GM18502 (cell line): ENCODE measurements at regions not wholly inside any gene's neighbourhood (a gene's known extent, or its start where the extent isn't known, plus 50 kb on each side); places are given as distances from the start of the nearest gene placed in this dataset.
"Not testable (repeated sequence)": the region's sequence is repeated elsewhere in the genome, so short reads cannot be mapped to it uniquely, and the experiment has no call there.

Experiments used
- ATAC-seq: cut with Tn5 transposase; IDR thresholded peaks from one replicate; pipeline ENCODE4 v1.9.1; 2021; ENCODE audit warnings: mild to moderate bottlenecking; ENCODE audit not compliant: unreplicated experiment, poor library complexity

DNA sequence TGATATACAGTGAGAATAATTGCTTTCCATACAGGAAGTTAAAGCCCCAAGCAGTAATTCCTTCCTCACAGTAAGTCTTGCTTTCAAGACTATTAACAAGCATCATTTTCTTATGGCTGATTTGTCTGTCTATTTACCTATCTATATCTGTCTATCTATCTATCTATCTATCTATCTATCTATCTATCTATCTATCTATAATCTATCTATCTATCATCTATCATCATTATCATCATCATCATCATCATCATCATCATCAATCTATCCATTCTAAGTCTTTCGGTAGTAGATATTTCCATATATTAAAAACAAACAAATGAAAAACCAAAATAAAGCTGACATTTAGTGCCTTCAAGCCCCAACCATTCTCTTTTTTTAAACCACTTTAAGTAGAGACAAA lies 224.4 kb upstream of the RXFP2 start:
- ATAC-seq, result no peak

DNA sequence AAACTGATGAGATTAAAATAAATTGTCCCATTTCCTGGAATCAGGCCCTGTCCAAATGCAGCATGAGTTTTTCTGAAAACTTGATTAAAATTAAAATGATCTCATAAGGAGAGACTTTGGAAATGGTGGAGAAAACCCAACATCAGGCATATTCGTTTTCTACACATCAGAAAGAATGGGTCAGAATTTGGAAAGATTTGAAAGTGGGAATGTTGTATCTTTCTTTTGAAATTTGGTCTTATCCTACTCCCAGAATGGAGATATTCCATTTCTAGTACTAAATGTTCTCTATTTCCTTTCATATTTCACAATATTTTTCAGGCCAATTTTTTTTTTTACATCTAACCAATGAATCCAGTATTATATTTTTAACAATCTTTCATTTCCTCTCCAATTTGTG lies 223.9 kb upstream of the RXFP2 start:
- ATAC-seq, result no peak

DNA sequence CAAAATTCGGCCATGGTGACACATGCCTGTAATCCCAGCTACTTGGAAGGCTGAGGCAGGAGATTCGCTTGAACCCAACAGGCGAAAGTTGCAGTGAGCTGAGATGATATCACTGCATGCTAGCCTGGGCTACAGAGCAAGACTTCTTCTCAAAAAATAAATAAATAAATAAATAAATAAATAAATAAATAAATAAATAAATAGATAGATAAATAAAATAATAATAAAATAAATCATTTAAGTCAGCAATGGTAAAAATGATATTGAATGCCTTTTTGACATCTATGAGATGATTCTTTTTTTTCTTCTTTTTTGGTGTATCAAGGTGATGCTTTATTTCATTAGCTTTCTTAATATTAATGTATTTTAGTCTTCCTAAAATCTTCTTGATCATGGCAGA lies 221.7 kb upstream of the RXFP2 start:
- no peak for ATAC-seq

DNA sequence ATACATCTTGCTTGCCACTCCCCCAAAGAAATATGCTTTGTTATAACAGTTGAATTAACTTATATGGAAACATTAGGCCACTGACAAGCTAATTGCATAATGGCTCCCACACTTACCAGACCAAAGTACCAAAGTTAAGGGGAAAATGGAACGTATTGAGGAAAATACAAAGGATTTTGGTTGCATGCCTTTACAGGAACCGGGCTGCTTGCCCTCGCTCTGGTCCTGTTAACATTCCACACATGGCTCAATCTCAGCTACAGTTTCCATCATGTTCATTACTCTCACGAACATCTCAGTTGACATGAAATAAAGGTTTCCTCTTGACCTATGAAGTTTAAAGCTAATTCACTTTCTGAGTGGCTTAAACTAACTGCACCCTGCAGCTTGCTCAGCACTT lies 220.7 kb upstream of the RXFP2 start:
- ATAC-seq, result no peak

DNA sequence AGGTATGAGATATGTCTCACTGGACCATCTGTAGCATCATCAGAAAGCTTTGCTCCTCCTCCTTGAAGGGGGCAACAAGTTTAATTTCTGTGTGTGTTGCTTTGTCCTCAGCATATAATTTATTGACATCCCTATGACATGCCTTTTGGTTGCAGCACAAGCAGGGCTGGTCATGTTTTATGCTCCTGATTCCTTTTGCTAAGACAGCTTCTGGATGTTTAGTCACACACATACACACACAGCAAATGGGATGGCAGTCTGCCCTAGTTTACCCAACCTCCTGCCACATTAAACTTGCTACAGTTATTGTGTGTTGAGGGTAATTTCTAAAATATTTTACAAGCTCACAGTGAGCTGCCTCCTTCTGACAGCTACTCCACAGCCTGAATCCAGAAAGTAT lies 217.9 kb upstream of the RXFP2 start:
- no peak for ATAC-seq

DNA sequence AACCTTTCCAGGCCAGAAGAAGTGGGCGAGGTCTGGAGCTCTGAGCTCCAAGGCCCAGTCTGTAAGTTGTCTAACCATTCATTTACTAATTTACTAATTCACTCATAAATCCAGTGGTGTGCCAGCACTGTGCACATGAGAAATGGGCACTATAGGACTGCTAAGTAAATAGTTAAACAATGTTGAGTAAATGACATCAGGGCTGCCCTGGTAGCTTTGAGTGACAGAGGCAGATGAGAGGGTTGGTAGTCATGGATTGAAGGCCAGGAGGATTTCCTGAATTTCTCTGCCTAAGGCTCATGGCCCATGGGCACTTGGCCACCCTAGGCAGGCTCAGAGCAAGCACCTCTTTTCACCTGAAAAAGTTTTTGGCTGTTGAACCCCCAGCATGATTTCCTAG lies 216.9 kb upstream of the RXFP2 start:
- ATAC-seq, result no peak

DNA sequence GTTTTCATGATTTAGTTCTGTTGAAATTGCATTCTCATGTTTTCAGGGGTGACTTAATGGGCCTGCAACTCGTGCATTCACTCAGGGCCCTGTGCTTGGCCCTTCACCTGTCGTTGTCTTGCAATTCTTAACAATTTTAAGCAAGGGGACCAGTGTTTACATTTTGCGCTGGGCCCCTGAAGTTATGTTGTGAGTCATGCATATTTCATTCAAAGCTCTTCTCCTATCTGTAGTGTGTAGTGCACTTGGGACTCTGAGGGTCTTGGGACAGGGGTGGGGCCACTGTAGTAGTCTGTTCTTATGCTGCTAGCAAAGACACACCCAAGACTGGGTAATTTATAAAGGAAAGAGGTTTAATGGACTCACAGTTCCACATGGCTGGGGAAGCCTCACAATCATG lies 211.2 kb upstream of the RXFP2 start:
- no peak for ATAC-seq

DNA sequence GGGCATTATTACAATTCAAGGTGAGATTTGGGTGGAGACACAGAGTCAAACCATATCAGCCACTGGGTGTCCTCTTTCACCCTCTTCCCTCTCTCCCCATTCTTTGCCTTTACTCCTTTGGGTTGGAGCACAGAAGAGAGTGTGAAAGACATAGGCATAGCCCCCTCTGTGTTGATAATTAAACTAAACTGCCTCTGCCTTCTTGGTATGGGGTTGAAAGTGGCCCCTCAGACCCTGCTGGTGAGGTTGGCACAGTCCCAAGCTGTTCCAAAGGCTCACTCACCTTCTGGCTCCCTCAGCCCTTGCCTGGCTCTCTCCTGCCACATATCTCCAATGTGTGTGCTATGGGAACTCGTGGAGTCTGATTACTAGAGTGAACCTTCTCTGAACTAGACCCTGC lies 210.6 kb upstream of the RXFP2 start:
- no peak for ATAC-seq

DNA sequence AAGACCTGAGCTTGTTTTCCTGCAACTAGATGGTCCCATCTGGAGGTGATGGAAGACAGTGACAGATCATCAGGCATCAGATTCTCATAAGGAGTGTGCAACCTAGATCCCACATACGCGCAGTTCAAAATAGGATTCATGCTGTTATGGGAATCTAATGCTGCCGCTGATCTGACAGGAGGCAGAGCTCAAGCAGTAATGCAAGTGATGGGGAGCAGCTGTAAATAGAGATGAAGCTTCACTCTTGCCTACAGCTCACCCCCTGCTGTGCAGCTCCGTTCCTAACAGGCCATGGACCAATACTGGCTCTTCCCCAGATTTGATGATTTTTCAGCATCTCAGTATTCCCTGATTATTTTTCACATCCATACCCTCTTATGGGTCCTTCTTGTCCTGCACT lies 208.4 kb upstream of the RXFP2 start:
- no peak for ATAC-seq

DNA sequence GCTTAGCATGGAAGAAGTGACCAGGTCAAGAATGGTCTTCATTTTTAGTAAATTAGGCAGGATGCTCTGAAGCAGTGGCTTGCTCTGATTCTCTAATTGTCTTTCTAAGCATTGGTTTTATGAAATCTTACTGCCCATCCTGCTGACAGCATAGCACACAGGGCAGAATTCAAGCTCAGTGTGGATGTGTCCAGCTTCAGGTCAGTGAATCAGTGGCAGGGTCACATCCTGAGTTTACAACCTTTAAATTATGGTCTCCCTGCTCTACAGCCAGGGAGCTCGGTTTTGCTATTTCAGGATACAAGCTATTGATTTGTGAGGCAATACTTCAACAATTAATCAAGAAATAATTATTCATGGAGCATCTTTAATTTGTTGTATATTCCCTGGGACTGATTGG lies 202.3 kb upstream of the RXFP2 start:
- ATAC-seq, result no peak

DNA sequence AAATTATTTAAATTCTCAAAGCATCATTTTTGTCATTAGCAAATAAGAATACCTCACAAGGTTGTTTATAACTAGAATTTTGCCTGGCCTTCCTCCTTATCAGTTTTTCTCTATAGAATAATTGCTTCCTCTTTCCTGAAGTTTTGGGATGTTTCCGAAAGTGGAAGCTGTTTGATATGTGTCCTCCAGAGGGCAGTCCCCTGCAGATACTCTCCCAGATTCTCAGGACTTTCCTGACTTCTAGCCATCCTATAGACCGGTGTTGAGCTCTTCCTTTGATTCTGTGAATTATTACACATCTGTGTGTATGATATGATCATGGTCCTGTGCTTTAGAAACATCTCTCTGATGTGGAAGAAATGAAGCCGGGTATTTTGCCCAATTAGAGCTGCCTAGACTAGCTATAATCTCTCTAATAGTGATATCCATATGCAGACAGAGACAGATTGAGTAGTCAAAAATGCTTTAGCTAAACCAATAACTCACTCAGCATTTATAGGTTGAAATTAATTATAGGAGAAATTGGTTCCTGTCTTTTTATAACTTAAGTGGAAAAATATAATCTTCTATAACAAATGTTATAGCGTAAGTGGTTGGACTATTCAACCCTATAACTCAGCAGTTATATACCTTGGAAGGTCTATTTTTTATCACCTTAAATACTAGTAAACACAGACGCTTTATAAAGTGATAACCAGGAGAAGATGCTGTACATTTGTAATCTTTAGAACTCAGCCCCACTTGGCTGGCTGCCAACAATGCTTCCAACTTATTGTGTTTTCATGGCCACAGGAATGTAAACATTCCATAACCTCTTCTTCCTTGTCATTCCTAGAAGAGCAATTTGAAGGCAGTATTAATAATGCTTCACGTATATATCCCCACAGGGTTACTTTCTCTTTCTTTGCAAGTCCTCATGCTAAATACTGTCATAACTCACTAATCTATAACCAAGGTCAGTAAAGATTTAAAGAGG lies 201.0 kb upstream of the RXFP2 start:
- no peak for ATAC-seq

DNA sequence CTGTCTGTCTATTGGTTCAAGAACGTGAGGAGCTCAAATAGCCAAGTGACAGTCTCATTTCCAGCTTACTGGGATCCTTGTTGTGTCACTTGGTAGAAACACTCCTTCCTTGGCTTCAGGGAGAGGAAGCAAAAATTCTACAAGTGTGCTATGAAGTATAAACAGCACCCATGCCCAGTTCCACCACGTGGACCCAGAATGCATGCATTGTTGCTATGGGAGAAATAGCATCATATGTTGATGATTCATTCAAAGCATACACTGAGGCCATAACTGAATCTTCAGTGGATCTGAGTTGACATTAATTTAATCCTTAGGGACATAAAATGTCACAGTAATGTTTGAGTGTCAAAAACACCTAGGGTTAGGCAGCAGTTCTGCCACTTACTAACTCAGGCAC lies 199.0 kb upstream of the RXFP2 start:
- no peak for ATAC-seq

DNA sequence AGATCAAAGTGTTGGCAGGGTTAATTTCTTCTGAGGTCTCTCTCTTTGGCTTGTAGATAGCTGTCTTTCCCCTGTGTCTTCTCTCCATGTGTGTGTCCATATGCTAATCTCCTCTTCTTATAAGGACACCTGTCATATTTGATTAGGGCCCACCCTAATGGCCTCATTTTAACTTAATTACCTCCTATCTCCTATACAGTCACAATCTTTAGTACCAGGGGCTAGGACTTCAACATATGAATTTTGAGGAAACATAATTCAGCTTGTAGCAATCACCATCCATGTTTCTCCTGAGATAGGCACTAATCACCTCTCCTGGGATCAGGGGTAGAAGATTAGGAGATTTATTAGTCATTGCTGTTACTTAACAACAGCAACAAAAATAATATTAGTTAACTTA lies 196.1 kb upstream of the RXFP2 start:
- no peak for ATAC-seq

DNA sequence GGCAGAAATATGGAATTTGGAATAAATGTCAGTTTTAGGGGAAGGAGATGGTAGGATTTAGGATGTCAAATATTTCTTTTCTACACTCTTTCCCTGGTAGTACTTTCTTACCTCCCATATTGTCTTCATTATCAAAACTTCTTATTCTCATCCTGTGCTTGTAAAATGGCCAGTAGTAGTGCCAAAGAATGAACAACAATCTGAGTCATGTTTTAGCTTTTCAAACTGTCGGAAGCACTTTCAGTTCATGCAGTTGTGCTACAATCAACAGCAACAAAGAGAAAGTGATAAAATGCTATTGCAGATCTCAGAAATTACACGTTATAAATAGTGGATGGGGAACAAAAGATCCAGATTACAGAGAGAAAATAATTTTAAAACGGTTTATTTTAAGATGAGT lies 193.7 kb upstream of the RXFP2 start:
- no peak for ATAC-seq

DNA sequence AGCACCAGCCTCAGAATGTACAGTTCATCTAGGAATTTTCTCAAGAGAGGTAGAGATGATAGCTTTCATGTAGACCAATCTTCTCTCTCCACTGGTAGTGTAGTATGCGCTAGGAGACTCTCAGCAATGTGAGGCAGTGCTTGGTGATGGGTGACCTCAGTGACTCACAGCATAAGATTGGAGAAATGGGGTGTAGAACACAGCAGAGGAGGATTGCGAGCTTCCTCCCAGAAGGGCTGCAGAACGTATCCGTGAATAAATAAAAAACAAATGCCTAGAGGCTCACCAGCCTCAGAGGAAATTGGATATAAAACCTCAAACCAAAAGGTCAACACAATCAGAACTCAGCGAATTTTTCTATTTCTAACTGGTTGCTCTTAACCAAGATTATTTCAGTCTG lies 182.9 kb upstream of the RXFP2 start:
- ATAC-seq, result no peak

DNA sequence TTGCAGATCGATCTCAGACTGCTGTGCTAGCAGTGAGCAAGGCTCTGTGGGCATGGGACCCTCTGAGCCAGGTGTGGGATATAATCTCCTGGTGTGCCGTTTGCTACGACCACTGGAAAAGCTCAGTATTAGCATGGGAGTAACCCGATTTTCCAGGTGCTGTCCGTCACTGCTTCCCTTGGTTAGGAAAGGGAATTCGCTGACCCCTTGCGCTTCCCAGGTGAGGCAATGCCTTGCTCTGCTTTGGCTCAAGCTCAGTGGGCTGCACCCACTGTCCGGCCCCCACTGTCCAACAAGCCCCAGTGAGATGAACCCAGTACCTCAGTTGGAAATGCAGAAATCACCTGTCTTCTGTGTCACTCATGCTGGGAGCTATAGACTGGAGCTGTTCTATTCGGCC lies 155.1 kb upstream of the RXFP2 start:
- not testable (repeated sequence) for ATAC-seq

DNA sequence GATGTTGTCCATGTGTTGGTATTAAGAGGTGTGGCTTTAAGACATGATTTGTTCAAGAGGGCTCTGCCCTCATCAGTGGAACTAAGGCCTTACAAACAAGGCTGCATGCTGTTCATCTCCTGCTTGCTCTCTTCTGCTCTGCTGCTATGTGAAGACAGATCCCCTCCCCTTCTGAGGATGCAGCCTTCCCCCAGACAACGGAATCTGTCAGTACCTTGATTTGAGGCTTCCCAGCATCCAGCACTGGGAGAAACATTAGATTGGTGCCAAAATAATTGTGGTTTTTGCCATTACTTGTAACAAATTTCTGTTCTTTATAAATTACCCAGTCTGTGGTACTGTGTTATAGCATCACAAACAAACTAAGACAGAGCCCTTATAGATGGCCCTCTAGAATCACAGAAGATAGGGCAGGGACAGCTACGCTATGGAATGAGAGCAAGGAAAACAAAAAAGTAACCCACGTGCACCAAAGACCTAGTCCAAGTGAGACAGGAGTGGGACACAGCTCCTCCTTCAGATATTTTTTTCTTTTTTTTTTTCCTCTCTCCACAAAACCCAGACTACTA lies 151.5 kb upstream of the RXFP2 start:
- no peak for ATAC-seq

DNA sequence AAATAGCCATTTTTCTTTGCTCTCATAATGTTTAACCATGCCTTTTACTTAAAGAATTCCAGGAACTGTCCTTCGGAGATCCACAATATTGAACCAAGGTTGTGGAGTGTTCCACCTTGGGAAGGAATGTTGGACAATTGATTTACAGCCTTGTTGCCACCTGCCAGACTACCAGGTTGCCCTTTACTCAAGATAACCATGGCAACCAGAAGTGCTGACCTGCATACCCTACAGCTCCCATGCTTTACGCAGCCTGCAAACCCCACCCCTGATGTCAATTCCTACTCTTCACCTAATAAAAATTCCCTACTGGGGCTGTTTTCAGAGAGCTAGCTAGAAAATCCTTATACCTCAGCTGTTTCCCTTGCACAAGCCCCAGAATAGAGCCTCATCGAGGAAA lies 151.0 kb upstream of the RXFP2 start:
- ATAC-seq, result no peak

DNA sequence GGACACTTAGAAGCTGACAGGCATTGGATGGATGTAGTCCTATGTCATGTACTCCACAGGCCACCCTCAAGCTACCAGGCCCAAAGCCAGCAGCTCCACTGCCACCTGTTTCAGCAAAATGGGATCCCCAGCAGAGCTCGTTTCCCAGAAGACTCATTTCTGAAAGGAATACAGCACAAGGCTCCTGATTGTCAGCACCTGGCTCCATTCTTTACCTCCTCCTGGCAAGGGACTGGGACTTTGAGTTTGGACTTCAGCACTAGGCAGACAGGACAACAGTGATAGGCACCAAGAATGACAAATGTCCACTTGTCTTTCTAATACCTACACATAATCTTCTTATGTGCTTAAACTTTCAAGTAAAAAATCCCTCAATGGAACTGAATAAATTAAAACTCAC lies 150.4 kb upstream of the RXFP2 start:
- ATAC-seq, result no peak

DNA sequence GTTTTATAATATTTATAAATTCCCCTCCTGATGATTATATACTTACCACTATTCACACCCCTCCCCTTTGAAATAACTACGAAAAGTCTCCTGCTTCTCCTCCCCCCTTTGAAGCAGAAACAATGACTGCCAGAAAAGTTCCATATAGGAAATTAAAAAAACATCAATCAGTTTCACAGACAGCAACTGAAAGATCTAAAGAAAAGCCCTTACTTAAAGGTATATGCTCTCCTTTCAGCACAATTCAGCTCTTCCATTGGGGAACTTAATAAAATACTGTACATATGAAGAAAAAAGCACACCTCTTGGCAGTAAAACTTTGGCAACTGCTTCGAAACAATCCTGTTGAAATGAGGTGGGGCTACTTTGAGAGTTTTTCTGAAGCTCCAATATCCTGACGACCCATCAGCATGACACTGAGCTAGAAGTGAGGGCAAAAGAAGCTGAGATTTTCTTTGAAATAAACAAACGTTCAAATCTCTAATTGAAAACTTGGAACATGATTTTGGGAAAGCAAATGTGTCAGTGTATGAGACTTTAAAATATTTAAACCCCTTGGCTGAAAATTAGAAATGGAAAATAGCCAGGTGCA lies 147.6 kb upstream of the RXFP2 start:
- ATAC-seq, result no peak

DNA sequence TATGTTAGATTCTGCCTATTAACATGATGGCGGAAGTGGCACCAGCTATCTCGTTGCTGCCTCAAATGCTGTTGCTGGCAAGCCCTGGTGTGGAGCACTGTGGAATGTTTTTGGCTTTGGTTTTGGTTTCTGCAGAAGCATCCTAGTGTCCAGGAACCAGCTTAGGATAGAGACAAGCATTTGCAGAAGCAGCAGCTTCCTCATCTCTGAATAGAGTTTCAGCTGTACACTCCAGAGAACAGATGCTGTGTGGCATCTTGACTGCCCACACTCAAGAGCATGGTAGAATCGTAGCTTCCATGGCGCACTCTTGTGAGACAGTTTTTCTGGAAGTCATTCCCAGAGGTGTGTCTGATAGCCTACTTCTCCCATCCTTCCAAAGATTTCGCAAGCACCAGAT lies 145.3 kb upstream of the RXFP2 start:
- no peak for ATAC-seq

DNA sequence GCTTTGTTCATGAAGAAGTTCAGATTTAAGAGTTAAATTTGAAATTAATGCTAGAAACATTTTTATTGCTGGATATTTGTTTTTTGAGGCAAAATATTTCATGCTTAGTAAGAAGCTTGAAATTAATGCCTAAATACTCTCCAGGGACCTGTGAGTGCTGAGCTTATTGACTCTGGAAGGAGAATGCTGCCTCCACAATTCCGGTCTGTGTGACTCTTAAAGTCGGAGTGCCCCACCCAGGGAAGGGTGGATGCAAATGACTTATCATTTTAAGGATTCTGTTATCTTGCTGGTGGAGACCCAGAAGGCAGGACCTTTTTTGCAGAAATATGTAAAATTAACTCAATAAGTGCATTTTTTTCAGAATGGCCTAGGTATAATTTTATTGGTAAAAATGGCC lies 143.8 kb upstream of the RXFP2 start:
- no peak for ATAC-seq
